GM19025 (cell line): ENCODE measurements at regions not wholly inside any gene's neighbourhood (a gene's known extent, or its start where the extent isn't known, plus 50 kb on each side); places are given as distances from the start of the nearest gene placed in this dataset.

Experiments
- ATAC-seq: cut with Tn5 transposase; IDR thresholded peaks from one replicate; pipeline ENCODE4 v1.9.1; 2021; ENCODE audit warnings: mild to moderate bottlenecking, low read depth, moderate library complexity; ENCODE audit not compliant: unreplicated experiment

DNA sequence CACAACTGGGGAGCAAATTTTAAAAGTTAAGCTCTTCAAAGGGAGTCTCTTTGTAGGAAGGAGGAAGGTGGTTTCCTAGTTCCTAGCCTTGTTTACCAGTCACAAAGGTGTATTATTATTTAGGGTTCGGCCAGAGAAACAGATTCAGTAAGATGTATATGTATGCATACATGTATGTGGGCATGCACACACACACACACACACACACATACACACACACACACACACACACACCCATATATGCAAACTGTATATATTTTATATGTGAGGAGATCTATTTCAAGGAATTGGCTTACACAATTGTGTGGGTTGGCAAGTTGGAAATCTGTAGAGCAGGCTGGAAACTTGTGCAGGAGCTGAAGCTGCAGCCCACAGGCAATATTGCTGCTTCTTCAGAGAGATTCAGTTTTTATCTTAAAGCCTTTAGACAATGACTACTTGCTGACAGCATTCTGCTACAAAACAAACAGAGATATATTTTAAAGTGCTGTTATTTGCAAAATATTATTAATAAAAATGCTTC lies 75.3 kb upstream of the DNAH5 start:
- ATAC-seq = no peak

DNA sequence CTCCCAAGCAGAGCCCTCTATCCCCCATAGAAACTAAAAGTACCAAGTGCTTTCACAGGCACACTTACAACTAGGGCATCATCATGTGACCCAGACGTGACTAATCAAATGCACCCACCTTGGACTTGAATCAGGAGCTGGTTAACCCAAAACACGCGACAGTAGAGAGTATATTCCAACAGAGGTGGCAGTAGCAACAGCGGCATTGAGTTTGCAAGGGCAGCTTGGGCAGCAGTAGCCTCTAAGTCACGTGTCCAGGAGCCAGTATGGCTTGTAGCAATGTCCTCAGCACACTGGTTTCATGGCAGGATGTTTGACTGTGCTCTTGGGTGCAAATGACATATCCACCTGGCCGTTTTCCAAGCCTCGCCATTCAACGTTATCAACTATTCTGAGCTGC lies 73.4 kb upstream of the DNAH5 start:
- no peak for ATAC-seq

DNA sequence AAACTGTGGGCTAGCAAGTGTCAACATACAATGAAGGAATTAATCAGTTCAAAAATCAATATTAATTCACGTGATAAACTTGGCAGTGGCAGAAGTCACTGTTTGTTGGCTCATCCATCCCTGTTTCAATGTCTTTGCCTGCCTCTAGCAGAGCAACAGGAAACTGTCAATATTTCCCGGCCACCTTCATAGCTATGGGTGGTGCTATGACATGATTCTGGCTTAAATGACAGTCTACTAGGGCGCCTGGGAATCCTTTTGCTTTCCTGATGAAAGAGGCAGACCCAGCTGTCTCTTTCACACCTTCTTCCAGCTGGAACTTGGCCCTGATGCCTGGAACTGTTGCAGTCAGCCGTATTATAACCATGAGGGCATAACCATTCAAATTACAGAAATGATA lies 72.1 kb upstream of the DNAH5 start:
- no peak for ATAC-seq

DNA sequence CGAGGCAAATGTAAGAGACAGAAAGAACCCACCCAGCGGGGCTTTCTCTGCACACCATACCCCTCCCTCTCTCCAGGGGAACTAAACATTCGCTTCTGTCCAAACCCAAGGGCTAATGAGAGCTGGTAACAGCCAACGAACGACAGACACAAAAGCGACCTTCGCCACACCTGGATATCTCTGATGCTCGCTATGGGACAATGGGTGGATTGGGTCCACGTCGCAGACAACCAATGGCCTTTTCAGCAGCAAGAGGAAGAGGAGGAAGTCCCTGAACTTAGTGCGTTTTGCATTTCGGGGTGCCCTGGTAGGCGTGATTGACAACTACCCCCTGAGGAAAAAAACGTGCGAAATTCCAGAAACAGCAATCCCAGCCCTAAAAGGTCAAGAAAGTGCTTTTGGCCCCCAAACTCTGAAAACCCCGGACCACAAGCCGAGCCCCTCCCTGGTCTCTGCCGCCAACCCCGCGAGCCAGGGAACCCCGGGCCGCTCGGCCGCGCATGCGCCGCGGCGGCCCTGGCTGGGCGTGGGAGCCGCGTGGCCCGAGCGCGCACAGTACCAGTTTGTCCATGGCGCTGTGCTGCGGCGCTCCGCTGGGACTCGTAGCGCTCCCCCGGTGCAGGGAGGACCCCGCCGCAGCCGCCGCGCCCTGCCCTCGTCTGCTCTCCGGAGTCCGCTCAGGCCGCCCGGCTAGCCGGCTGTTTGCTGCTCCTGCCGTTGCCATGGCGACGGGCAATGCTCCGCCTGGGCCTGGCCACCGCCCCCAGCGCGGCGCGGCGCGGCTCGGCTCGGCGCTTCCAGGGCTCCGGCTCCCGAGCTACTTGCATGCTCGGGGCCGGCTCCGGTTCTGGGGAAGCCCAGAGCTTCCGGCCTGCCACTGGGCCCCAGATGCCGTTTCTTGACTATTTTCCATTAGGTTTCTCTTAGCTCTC lies 66.9 kb upstream of the DNAH5 start:
- ATAC-seq = peak; percentile 96

DNA sequence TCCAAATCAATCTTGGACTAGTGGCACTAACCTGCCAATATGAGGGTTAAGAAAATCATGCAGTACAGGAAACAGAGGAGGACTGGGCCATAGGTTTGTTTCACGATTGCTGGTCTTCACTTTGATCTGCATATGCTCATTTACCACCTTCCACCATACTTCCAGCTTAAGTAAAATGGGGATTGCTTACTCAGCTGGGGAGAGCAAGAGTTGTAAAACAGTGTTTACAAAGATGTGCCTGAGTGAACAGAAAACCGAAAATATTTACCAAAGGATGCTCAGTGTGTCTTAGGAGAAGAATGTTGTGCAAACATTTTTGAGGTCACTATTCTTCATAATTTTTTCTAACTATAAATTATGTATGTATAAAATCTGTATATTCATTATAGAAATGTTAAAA lies 65.1 kb upstream of the DNAH5 start:
- ATAC-seq = no peak

DNA sequence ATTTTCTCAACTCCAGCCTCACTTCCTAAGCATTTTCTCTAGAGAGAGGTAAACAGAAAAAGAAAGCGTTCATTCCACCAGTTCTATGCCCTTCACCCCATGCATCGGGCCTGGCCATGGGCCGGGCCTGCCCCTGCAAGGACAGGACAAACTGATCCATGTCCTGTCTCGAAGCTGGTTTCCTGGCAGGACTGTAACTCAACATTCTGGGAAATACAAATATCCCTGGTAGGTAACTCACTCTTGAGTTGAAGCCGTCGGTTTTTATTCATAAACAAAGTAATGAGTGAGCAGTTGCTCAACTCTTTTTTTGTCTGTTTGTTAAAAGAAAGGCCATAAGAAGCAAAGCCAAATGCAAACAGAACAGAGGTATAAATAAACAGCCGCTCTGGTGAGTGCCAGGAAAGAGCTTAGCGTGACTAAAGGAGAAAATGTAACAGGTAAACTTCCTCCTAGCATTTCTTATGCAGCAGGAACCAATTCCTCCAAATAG lies 64.4 kb upstream of the DNAH5 start:
- ATAC-seq = no peak

DNA sequence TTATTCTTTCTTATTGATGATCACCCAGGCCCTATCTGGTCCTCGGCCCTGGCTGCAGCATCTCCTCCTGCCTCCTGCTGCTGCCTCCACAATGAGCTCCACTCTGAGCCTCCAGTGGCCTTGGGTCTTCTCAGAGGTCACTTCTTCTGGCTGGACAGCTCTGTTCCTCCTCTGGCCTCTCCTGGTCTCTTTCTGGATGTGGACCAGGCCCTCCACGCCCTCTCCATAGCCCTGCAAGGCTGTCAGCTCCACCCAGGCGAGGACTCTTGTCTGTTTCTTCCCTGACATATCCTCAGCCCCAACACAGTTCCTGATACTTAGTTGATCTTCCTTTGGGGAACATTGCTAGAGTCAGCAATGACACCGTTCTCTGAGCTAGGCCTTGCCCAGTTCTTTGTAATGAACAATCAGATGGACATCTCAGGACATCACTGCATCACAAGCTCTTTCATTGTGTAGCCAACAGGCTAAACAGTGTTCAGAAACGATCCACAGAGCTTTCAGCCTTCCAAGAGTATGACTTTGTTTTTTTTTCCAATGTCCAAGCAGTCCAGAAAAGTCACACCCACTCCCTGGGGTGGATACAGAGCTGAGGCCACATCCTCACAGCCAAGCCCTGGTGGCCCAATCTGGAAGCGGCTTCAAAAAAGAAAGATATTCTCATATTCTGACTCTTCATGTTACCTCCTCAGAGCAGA lies 62.5 kb upstream of the DNAH5 start:
- ATAC-seq = no peak

DNA sequence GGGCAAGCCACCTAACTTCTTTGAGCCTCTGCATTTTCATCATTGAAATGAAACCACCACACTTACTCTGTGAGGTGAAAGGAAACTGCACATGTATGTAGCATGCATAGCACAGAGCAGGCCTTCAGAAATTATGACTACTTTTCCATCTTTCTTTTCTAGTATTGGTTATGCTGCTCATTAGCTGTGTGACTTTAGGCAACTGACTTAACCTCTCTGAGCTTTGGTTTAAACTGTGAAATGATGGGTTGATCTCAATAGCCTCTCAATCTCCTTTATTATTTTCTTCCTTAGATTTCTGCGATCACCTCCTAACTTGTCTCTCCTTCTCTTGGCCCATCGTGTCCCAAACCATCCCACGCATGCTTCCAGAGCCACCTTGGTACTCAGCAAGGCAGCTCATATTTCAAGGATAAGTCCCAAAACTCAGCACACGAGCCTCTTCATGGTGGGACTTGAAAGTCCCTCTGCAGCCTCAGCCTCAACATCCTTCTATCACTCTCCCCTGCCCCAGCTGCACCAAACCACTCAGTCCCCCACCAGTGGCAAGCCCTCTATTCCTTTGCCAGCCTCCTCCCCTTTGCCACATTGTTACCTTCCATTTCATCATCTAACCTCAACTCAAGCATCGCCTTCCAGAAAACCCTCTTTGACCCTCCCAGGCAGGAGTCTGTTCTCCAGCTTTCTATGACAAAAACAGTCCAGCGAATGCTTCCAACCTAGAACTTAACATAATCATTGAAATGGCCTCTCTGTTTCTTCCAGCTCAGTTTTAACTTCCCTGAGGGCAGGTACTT lies 60.3 kb upstream of the DNAH5 start:
- ATAC-seq = no peak

- ATAC-seq = no peak
These were observed 59.4 kb upstream of the DNAH5 start for GRCh38 chr5:14003936-14004335.

- no peak for ATAC-seq
These were observed 59.0 kb upstream of the DNAH5 start for GRCh38 chr5:14003513-14003912.

DNA sequence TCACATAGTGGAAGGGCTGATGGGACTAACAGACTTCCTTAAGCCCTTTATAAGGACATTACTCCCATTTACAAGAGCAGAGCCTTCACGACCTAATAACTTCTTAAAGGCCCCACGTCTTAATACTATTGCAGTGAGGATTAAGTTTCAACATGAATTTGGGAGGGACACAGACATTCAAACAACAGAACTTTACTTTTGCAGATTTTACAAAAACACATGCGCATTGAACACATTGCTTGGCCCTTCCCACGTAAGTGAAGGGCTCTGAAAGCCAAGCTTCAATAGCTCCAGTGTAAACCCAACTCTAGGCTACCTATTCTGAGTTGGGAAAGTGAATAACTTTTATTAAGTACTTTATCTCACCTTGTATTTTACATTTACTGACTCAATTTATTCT lies 53.8 kb upstream of the DNAH5 start:
- ATAC-seq = no peak

GRCh38 chr5:13997514-13997913 lies 53.0 kb upstream of the DNAH5 start:
- ATAC-seq = no peak

- no peak for ATAC-seq
These were observed 50.2 kb upstream of the DNAH5 start for GRCh38 chr5:13994621-13995253.
